HG03039 (cell line): ENCODE measurements at regions not wholly inside any gene's neighbourhood (a gene's known extent, or its start where the extent isn't known, plus 50 kb on each side); places are given as distances from the start of the nearest gene placed in this dataset.
A peak's percentile ranks its signal among the peaks of the same experiment; 100 is the strongest.
"Not testable (repeated sequence)": the region's sequence is repeated elsewhere in the genome, so short reads cannot be mapped to it uniquely, and the experiment has no call there.

ENCODE experiments used
- ATAC-seq: cut with Tn5 transposase; IDR thresholded peaks from one replicate; pipeline ENCODE4 v1.9.1; 2021; ENCODE audit warnings: mild to moderate bottlenecking, moderate library complexity; ENCODE audit not compliant: unreplicated experiment

GRCh38 chr15:22519213-22519612 is 60.5 kb downstream of the GOLGA6L22 start:
- not testable (repeated sequence) for ATAC-seq

GRCh38 chr15:22526537-22526936 is 67.8 kb downstream of the GOLGA6L22 start:
- not testable (repeated sequence) for ATAC-seq

- not testable (repeated sequence) for ATAC-seq
Observed at GRCh38 chr15:22527016-22527415, 68.3 kb downstream of the GOLGA6L22 start.

GRCh38 chr15:22529200-22529599 is 70.5 kb downstream of the GOLGA6L22 start:
- ATAC-seq, result not testable (repeated sequence)

GRCh38 chr15:22559701-22560100 is 101.0 kb downstream of the GOLGA6L22 start:
- not testable (repeated sequence) for ATAC-seq

- ATAC-seq, result not testable (repeated sequence)
Observed at GRCh38 chr15:22561716-22562115, 103.0 kb downstream of the GOLGA6L22 start.

GRCh38 chr15:22566510-22566909 is 107.8 kb downstream of the GOLGA6L22 start:
- not testable (repeated sequence) for ATAC-seq

GRCh38 chr15:22569486-22569885 is 110.8 kb downstream of the GOLGA6L22 start:
- not testable (repeated sequence) for ATAC-seq

GRCh38 chr15:22572152-22572735 is 113.5 kb downstream of the GOLGA6L22 start:
- ATAC-seq, result not testable (repeated sequence)

- not testable (repeated sequence) for ATAC-seq
Observed at GRCh38 chr15:22572792-22573191, 114.1 kb downstream of the GOLGA6L22 start.

GRCh38 chr15:22577828-22578227 is 119.1 kb downstream of the GOLGA6L22 start:
- not testable (repeated sequence) for ATAC-seq

GRCh38 chr15:22579213-22579612 is 120.5 kb downstream of the GOLGA6L22 start:
- not testable (repeated sequence) for ATAC-seq

- not testable (repeated sequence) for ATAC-seq
Observed at GRCh38 chr15:22587391-22587790, 128.7 kb downstream of the GOLGA6L22 start.

- ATAC-seq, result not testable (repeated sequence)
Observed at GRCh38 chr15:22598552-22598951, 139.8 kb downstream of the GOLGA6L22 start.

GRCh38 chr15:22599526-22600320 is 141.0 kb downstream of the GOLGA6L22 start:
- ATAC-seq, result not testable (repeated sequence)

- ATAC-seq, result not testable (repeated sequence)
Observed at GRCh38 chr15:22616976-22617375, 158.3 kb downstream of the GOLGA6L22 start.

- ATAC-seq, result not testable (repeated sequence)
Observed at GRCh38 chr15:22631789-22632188, 154.7 kb upstream of the NIPA1 start.

GRCh38 chr15:22639983-22640382 is 146.5 kb upstream of the NIPA1 start:
- not testable (repeated sequence) for ATAC-seq

- ATAC-seq, result not testable (repeated sequence)
Observed at GRCh38 chr15:22649458-22649857, 137.0 kb upstream of the NIPA1 start.

GRCh38 chr15:22651179-22651578 is 135.3 kb upstream of the NIPA1 start:
- not testable (repeated sequence) for ATAC-seq

- peak; percentile 59 for ATAC-seq
Observed at GRCh38 chr15:22664294-22665058, 122.0 kb upstream of the NIPA1 start.
